ENCODE measurements at regions not wholly inside any gene's neighbourhood (a gene's known extent, or its start where the extent isn't known, plus 50 kb on each side); places are given as distances from the start of the nearest gene placed in this dataset.

- H3K27ac Mint-ChIP-seq = peak overlapping the region in 3 of 7 donors; percentile 21 to 68 (median 58)
- Histone ChIP-seq H3K27ac (ENCODE audit: low read depth in 1 of 2, low read length in 2 of 2) (no peak overlapping the region), H3K9me3 (replicated peaks in 1 of 2; ENCODE audit: control insufficient read depth in 1 of 2, insufficient read depth in 1 of 2, low read length in 2 of 2) (no peaks in the 10 kb centered on the region), H3K4me1 (ENCODE audit: control insufficient read depth in 1 of 2, insufficient read depth in 2 of 2, low read length in 2 of 2) (peaks cover 7 to 14% of the 10 kb centered on the region in 2 donors), H3K79me2 (ENCODE audit: insufficient read depth, low read length) (no peaks in the 10 kb centered on the region), H3K4me3 (replicated peaks in 1 of 3; ENCODE audit: low read depth in 2 of 3, low read length in 3 of 3) (no peak overlapping the region), H3K4me2 (replicated peaks; ENCODE audit: extremely low read depth, low read length, poor library complexity, severe bottlenecking) (no peak overlapping the region), H2AFZ (ENCODE audit: insufficient read depth, low read depth, low read length, poor library complexity, severe bottlenecking) (no peak overlapping the region), H3K9ac (ENCODE audit: insufficient read depth, low read length, poor library complexity, severe bottlenecking) (no peak overlapping the region), H3K36me3 (replicated peaks in 1 of 2; ENCODE audit: control insufficient read depth in 1 of 2, insufficient read depth in 2 of 2, low read length in 2 of 2) (no peaks in the 10 kb centered on the region), H4K20me1 (ENCODE audit: insufficient read depth, low read length) (no peaks in the 10 kb centered on the region), H3K27me3 (ENCODE audit: control insufficient read depth in 2 of 2, insufficient read depth in 2 of 2, low read length in 2 of 2) (no peaks in the 10 kb centered on the region)
- TF ChIP-seq CTCF (IDR thresholded peaks at IDR 0.05) = no peak
- peaks cover 16% of the 10 kb centered on the region for H3K4me1 Mint-ChIP-seq
- H3K36me3 Mint-ChIP-seq = no peaks in the 10 kb centered on the region
- no peak overlapping the region for H3K4me3 Mint-ChIP-seq
- peaks cover 0 to 8% (median 0%) of the 10 kb centered on the region in 7 donors for H3K9me3 Mint-ChIP-seq
- no peaks in the 10 kb centered on the region for H3K27me3 Mint-ChIP-seq (ENCODE audit: low read depth in 3 of 3)
- DNase-seq = peak; percentile 18 to 57 (median 51)
- intact Hi-C loops (cut with micrococcal nuclease) = no loop called here
Measured at GRCh38 chr2:161102770-161103450, 57.3 kb upstream of the TANK start.

DNA sequence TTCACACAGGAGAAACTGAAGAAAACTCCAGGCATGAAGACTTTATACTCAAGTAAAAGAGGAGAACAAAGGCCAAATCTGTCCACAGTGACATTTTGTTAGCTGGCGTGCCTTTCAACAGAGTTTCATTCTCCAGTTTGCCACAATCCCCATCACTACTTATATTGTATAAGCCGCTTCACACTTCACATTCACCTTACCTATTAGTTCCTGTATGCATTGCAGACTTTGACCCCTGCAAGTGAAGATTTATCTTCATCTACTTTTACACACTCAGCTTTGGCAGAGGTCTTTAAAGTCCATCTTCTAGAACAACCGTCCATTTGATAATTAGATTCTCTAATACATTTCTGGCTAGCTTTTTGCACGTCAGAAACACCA is 56.8 kb upstream of the TANK start:
- Histone ChIP-seq H3K4me1 (ENCODE audit: control insufficient read depth in 1 of 2, insufficient read depth in 2 of 2, low read length in 2 of 2) (peaks cover 7 to 14% of the 10 kb centered on the region in 2 donors), H3K27me3 (ENCODE audit: control insufficient read depth in 2 of 2, insufficient read depth in 2 of 2, low read length in 2 of 2) (no peaks in the 10 kb centered on the region), H2AFZ (ENCODE audit: insufficient read depth, low read depth, low read length, poor library complexity, severe bottlenecking) (no peak overlapping the region), H3K27ac (ENCODE audit: low read depth in 1 of 2, low read length in 2 of 2) (no peak overlapping the region), H3K36me3 (replicated peaks in 1 of 2; ENCODE audit: control insufficient read depth in 1 of 2, insufficient read depth in 2 of 2, low read length in 2 of 2) (no peaks in the 10 kb centered on the region), H4K20me1 (ENCODE audit: insufficient read depth, low read length) (no peaks in the 10 kb centered on the region), H3K79me2 (ENCODE audit: insufficient read depth, low read length) (no peaks in the 10 kb centered on the region), H3K4me2 (replicated peaks; ENCODE audit: extremely low read depth, low read length, poor library complexity, severe bottlenecking) (no peak overlapping the region), H3K9ac (ENCODE audit: insufficient read depth, low read length, poor library complexity, severe bottlenecking) (no peak overlapping the region), H3K4me3 (replicated peaks in 1 of 3; ENCODE audit: low read depth in 2 of 3, low read length in 3 of 3) (no peak overlapping the region), H3K9me3 (replicated peaks in 1 of 2; ENCODE audit: control insufficient read depth in 1 of 2, insufficient read depth in 1 of 2, low read length in 2 of 2) (no peaks in the 10 kb centered on the region)
- peaks cover 0 to 6% (median 0%) of the 10 kb centered on the region in 7 donors for H3K9me3 Mint-ChIP-seq
- H3K36me3 Mint-ChIP-seq = no peaks in the 10 kb centered on the region
- no peak overlapping the region for H3K27ac Mint-ChIP-seq
- no peaks in the 10 kb centered on the region for H3K27me3 Mint-ChIP-seq (ENCODE audit: low read depth in 3 of 3)
- TF ChIP-seq CTCF (IDR thresholded peaks at IDR 0.05) = no peak
- intact Hi-C loops (cut with micrococcal nuclease) = no loop called here
- peaks cover 15% of the 10 kb centered on the region for H3K4me1 Mint-ChIP-seq
- 100% methylated on average over 2 of the region's 4 CpGs for WGBS (ENCODE audit: insufficient coverage)
- H3K4me3 Mint-ChIP-seq = no peak overlapping the region
- DNase-seq = no peak

All from CD14-positive monocyte (primary cell).